IMR-90 (cell line): ENCODE measurements at regions not wholly inside any gene's neighbourhood (a gene's known extent, or its start where the extent isn't known, plus 50 kb on each side); places are given as distances from the start of the nearest gene placed in this dataset.

ENCODE experiments used
- ATAC-seq: fragments of 200-7000 bp; cut with Tn5 transposase; 2 replicates; pipeline ENCODE4 v1.9.1; 2020; ENCODE audit warnings: low read depth, mild to moderate bottlenecking, moderate library complexity
- BruUV-seq: library from RNA; stranded (reverse); fragments of 400-500 nt; replicated peaks from 2 replicates; lab custom pipeline; 2021; lab: Mats Ljungman, UMichigan
- CTCF ChIA-PET: fragments of 300-600 bp; formaldehyde crosslinking; extraction: SDS; loops from one replicate; lab custom pipeline; 2021; ENCODE audit warnings: antibody characterized with exemption; lab: Yijun Ruan, JAX
- POLR2A ChIA-PET: fragments of 300-600 bp; sonication (Branson Sonifier 250); formaldehyde crosslinking; loops from one replicate; lab custom pipeline; 2022; ENCODE audit warnings: antibody characterized with exemption; ENCODE audit not compliant: unreplicated experiment; lab: Charles Lee
- DNase-seq: peaks from one replicate; pipeline ENCODE4 v3.0.0; 2013
- H2AFZ ChIP-seq: replicated peaks from 2 replicates; pipeline ENCODE3; 2013; ENCODE audit warnings: low read length, mild to moderate bottlenecking; ENCODE audit not compliant: poor library complexity
- H2AK5ac ChIP-seq: 2 replicates; pipeline ENCODE4 v1.6.1; 2013; ENCODE audit warnings: low read depth, low read length, inconsistent platforms
- H2AK9ac ChIP-seq: replicated peaks from 2 replicates; pipeline ENCODE3; 2013; ENCODE audit warnings: mild to moderate bottlenecking, low read depth, low read length, moderate library complexity; ENCODE audit not compliant: poor library complexity
- H2BK120ac ChIP-seq: 2 replicates; pipeline ENCODE4 v1.6.1; 2013; ENCODE audit warnings: low read depth, low read length, inconsistent platforms
- H2BK15ac ChIP-seq: 3 replicates; pipeline ENCODE4 v1.6.1; 2013; ENCODE audit warnings: low read depth, low read length, inconsistent platforms
- H2BK20ac ChIP-seq: 2 replicates; pipeline ENCODE4 v1.6.1; 2013; ENCODE audit warnings: low read depth, mild to moderate bottlenecking, inconsistent platforms, low read length, moderate library complexity
- H2BK5ac ChIP-seq: 2 replicates; pipeline ENCODE4 v1.6.1; 2013; ENCODE audit warnings: mild to moderate bottlenecking, low read depth, low read length, inconsistent platforms; ENCODE audit not compliant: poor library complexity, severe bottlenecking
- H3K14ac ChIP-seq: replicated peaks from 2 replicates; pipeline ENCODE4 v1.6.1; 2013; ENCODE audit warnings: low read depth, low read length, inconsistent platforms
- H3K18ac ChIP-seq: 2 replicates; pipeline ENCODE4 v1.6.1; 2013; ENCODE audit warnings: low read depth, low read length, control low read depth
- H3K23ac ChIP-seq: 2 replicates; pipeline ENCODE4 v1.6.1; 2013; ENCODE audit warnings: low read depth, low read length, inconsistent platforms
- H3K27ac ChIP-seq: 2 replicates; pipeline ENCODE4 v1.5.1; 2013; ENCODE audit warnings: mild to moderate bottlenecking, control low read depth, low read length; ENCODE audit not compliant: insufficient read depth
- H3K27me3 ChIP-seq: 2 replicates; pipeline ENCODE4 v1.6.1; 2013; ENCODE audit warnings: low read length; ENCODE audit not compliant: control insufficient read depth, insufficient read depth
- H3K36me3 ChIP-seq: 2 replicates; pipeline ENCODE4 v1.6.1; 2013; ENCODE audit warnings: low read length, mixed read lengths; ENCODE audit not compliant: control insufficient read depth, insufficient read depth
- H3K4ac ChIP-seq: 2 replicates; pipeline ENCODE4 v1.6.1; 2013; ENCODE audit warnings: low read depth, low read length, inconsistent platforms
- H3K4me1 ChIP-seq: 2 replicates; pipeline ENCODE4 v1.6.1; 2013; ENCODE audit warnings: low read length, mixed read lengths; ENCODE audit not compliant: control insufficient read depth, insufficient read depth
- H3K4me2 ChIP-seq: 2 replicates; pipeline ENCODE4 v1.6.1; 2013; ENCODE audit warnings: low read depth, mild to moderate bottlenecking, control low read depth, low read length, moderate library complexity
- H3K4me3 ChIP-seq: 2 replicates; pipeline ENCODE4 v1.5.1; 2013; ENCODE audit warnings: low read depth, mild to moderate bottlenecking, control low read depth, low read length, moderate library complexity; ENCODE audit not compliant: insufficient read depth
- H3K56ac ChIP-seq: 2 replicates; pipeline ENCODE4 v1.6.1; 2013; ENCODE audit warnings: low read length, inconsistent platforms; ENCODE audit not compliant: insufficient read depth; ENCODE audit errors: extremely low read depth
- H3K79me1 ChIP-seq, 2 experiments: 2 replicates each; pipeline ENCODE4 v1.6.1; 2013; ENCODE audit warnings: low read length in 2 of 2, inconsistent platforms in 1 of 2, low read depth in 1 of 2
- H3K9ac ChIP-seq: 2 replicates; pipeline ENCODE4 v1.6.1; 2013; ENCODE audit warnings: low read depth, low read length, control low read depth
- H3K9me1 ChIP-seq: 2 replicates; pipeline ENCODE4 v1.6.1; 2013; ENCODE audit warnings: low read length, inconsistent platforms; ENCODE audit not compliant: insufficient read depth
- H3K9me3 ChIP-seq: 2 replicates; pipeline ENCODE4 v1.6.1; 2013; ENCODE audit warnings: low read length; ENCODE audit not compliant: control insufficient read depth, insufficient read depth
- H4K20me1 ChIP-seq: 2 replicates; pipeline ENCODE4 v1.6.1; 2013; ENCODE audit warnings: low read length, inconsistent platforms; ENCODE audit not compliant: insufficient read depth
- H4K5ac ChIP-seq: 2 replicates; pipeline ENCODE4 v1.6.1; 2013; ENCODE audit warnings: mild to moderate bottlenecking, low read depth, low read length, control low read depth
- H4K8ac ChIP-seq, 2 experiments: 2 replicates each; pipeline ENCODE4 v1.6.1; 2013; ENCODE audit warnings: low read depth in 2 of 2, low read length in 2 of 2, control low read depth in 1 of 2, inconsistent platforms in 1 of 2
- H4K91ac ChIP-seq: 2 replicates; pipeline ENCODE4 v1.6.1; 2013; ENCODE audit warnings: low read depth, low read length, inconsistent platforms; ENCODE audit not compliant: insufficient read depth
- BHLHE40 ChIP-seq: fragments of 150-350 bp; IDR thresholded peaks from 2 replicates; pipeline ENCODE4 v1.6.1; 2016; ENCODE audit warnings: mild to moderate bottlenecking, low read depth, low read length
- CEBPB ChIP-seq: IDR thresholded peaks from 2 replicates; pipeline ENCODE4 v1.6.1; 2012; ENCODE audit warnings: low read depth, low read length, improper control_type of control experiment
- CHD1 ChIP-seq: IDR thresholded peaks from 2 replicates; pipeline ENCODE4 v1.6.1; 2012; ENCODE audit warnings: low read depth, low read length, improper control_type of control experiment
- CTCF ChIP-seq: conservative IDR thresholded peaks from 2 replicates; pipeline ENCODE4 v1.5.1; 2012; ENCODE audit warnings: mild to moderate bottlenecking, low read depth, low read length, improper control_type of control experiment
- ELK1 ChIP-seq: fragments of 150-350 bp; IDR thresholded peaks from 2 replicates; pipeline ENCODE4 v1.6.1; 2016; ENCODE audit warnings: low read depth, mild to moderate bottlenecking, low read length, moderate library complexity, borderline replicate concordance
- MAFK ChIP-seq: IDR thresholded peaks from 2 replicates; pipeline ENCODE4 v1.6.1; 2012; ENCODE audit warnings: low read depth, low read length, improper control_type of control experiment
- MAZ ChIP-seq: IDR thresholded peaks from 2 replicates; pipeline ENCODE4 v1.6.1; 2012; ENCODE audit warnings: low read depth, mild to moderate bottlenecking, low read length, improper control_type of control experiment, moderate library complexity, borderline replicate concordance
- MXI1 ChIP-seq: IDR thresholded peaks from 2 replicates; pipeline ENCODE4 v1.6.1; 2012; ENCODE audit warnings: low read depth, mild to moderate bottlenecking, low read length, moderate library complexity, borderline replicate concordance
- NFE2L2 ChIP-seq: fragments of 150-350 bp; IDR thresholded peaks from 2 replicates; pipeline ENCODE4 v1.6.1; 2016; ENCODE audit warnings: low read depth, mild to moderate bottlenecking, low read length
- POLR2A ChIP-seq: IDR thresholded peaks from 2 replicates; pipeline ENCODE4 v1.6.1; 2012; ENCODE audit warnings: mild to moderate bottlenecking, low read depth, low read length
- RCOR1 ChIP-seq: IDR thresholded peaks from 2 replicates; pipeline ENCODE4 v1.6.1; 2012; ENCODE audit warnings: mild to moderate bottlenecking, low read length, improper control_type of control experiment; ENCODE audit not compliant: insufficient replicate concordance
- RFX5 ChIP-seq: IDR thresholded peaks from 2 replicates; pipeline ENCODE4 v1.8.0; 2012; ENCODE audit warnings: low read depth, mild to moderate bottlenecking, low read length, moderate library complexity
- SMC3 ChIP-seq: fragments of 150-350 bp; IDR thresholded peaks from 2 replicates; pipeline ENCODE4 v1.6.1; 2016; ENCODE audit warnings: low read depth, mild to moderate bottlenecking, antibody characterized with exemption, low read length, moderate library complexity
- USF2 ChIP-seq: fragments of 150-350 bp; IDR thresholded peaks from 2 replicates; pipeline ENCODE4 v1.6.1; 2017; ENCODE audit warnings: mild to moderate bottlenecking, antibody characterized with exemption, low read length, low read depth
- WGBS, 2 experiments: methylation state at CpG; one replicate each; pipeline versions ENCODE4 v1.1.5 to v1.1.7; 2013; ENCODE audit warnings: missing lambda C conversion rate in 2 of 2; ENCODE audit not compliant: insufficient read length in 1 of 2; ENCODE audit errors: extremely low coverage in 2 of 2; 5-methylcytosine and 5-hydroxymethylcytosine counted together
- dilution Hi-C: fragments of 300-500 bp; cut with HindIII; formaldehyde crosslinking; loops from one replicate; pipeline ENCODE4 v1.14.3; 2018; ENCODE audit warnings: low sequenced_read_pairs; ENCODE audit not compliant: unreplicated experiment
- in situ Hi-C: fragments of 300-500 bp; cut with MboI; formaldehyde crosslinking; loops from 3 replicates; pipeline ENCODE4 v1.14.3; 2019; ENCODE audit warnings: low sequenced_read_pairs, inconsistent platforms, mixed read lengths
- intact Hi-C: fragments of 100-400 bp; cut with micrococcal nuclease; formaldehyde crosslinking; loops from 2 replicates; pipeline ENCODE4 v1.10.0; 2022

GRCh38 chr1:9435854-9436640 lies 103.2 kb upstream of the SLC25A33 start:
- no peak overlapping the region for H2AK9ac ChIP-seq
- H2AK5ac ChIP-seq: 0 out of 2 replicates have a peak overlapping the region, but pooled peaks have one; percentile 28
- H3K56ac ChIP-seq: no peak overlapping the region
- no peak overlapping the region for H3K23ac ChIP-seq
- WGBS, 2 experiments: 80% methylated on average over 1 of the region's 5 CpGs; no CpG with 5 or more reads in 1 of the 2 experiments
- no peak overlapping the region for H3K4ac ChIP-seq
- H2BK20ac ChIP-seq: no peak overlapping the region; the same call in 1 of the 2 replicates
- H2BK15ac ChIP-seq: no peak overlapping the region
- POLR2A ChIA-PET: no interaction called here
- H3K9me3 ChIP-seq: no peaks in the 10 kb centered on the region
- H2BK5ac ChIP-seq: no peak overlapping the region
- H4K91ac ChIP-seq: no peak overlapping the region
- no peak overlapping the region for H3K14ac ChIP-seq
- peak overlapping the region; percentile 34 for H2AFZ ChIP-seq
- H3K36me3 ChIP-seq: no peaks in the 10 kb centered on the region
- BruUV-seq: no TSS peak
- in situ Hi-C loops: no loop called here
- dilution Hi-C loops: no loop called here
- H2BK120ac ChIP-seq: no peak overlapping the region
- no peaks in the 10 kb centered on the region for H4K20me1 ChIP-seq
- no peak overlapping the region for H3K4me3 ChIP-seq
- H4K5ac ChIP-seq: no peak overlapping the region
- no peaks in the 10 kb centered on the region; the same call in 1 of the 2 replicates for H3K27me3 ChIP-seq
- H3K9ac ChIP-seq: no peak overlapping the region
- intact Hi-C loops: no loop called here
- no peak overlapping the region for H3K27ac ChIP-seq
- H3K4me2 ChIP-seq: no peak overlapping the region
- CTCF ChIA-PET: no interaction called here
- DNase-seq: no peak
- no peak overlapping the region for H4K8ac ChIP-seq
- H3K4me1 ChIP-seq: peaks cover 17% of the 10 kb centered on the region
- TF ChIP-seq BHLHE40: no peak
- no peak for TF ChIP-seq RCOR1
- no peak for TF ChIP-seq RFX5
- no peak for TF ChIP-seq CTCF
- no peak for TF ChIP-seq POLR2A
- no peak for TF ChIP-seq ELK1
- TF ChIP-seq NFE2L2: no peak
- no peak for TF ChIP-seq MXI1
- no peak for TF ChIP-seq CEBPB
- TF ChIP-seq MAFK: no peak
- no peak for TF ChIP-seq USF2
- TF ChIP-seq MAZ: no peak
- TF ChIP-seq SMC3: no peak
- no peak for TF ChIP-seq CHD1
- no peaks in the 10 kb centered on the region for H3K79me1 ChIP-seq
- peaks cover 24% of the 10 kb centered on the region for H3K9me1 ChIP-seq
- ATAC-seq: no peak
- no peak overlapping the region for H3K18ac ChIP-seq
